ENCODE measurements at regions not wholly inside any gene's neighbourhood (a gene's known extent, or its start where the extent isn't known, plus 50 kb on each side); places are given as distances from the start of the nearest gene placed in this dataset.

GRCh38 chr3:28934126-28934813 is 346.6 kb upstream of the RBMS3 start:
- TF ChIP-seq ZBTB7A (IDR thresholded peaks at IDR 0.05; ENCODE audit: low read depth): no peak
- TF ChIP-seq FOXM1 (IDR thresholded peaks at IDR 0.05; ENCODE audit: borderline replicate concordance, low read depth): no peak
- TF ChIP-seq EP300 (IDR thresholded peaks at IDR 0.05; ENCODE audit: borderline replicate concordance): no peak
- TF ChIP-seq CREB1 (IDR thresholded peaks at IDR 0.05; ENCODE audit: low read depth): no peak
- no peak for TF ChIP-seq USF1 (IDR thresholded peaks at IDR 0.05)
- no peak for TF ChIP-seq MAX (IDR thresholded peaks at IDR 0.05)
- TF ChIP-seq TEAD4 (IDR thresholded peaks at IDR 0.05): no peak
- TF ChIP-seq YY1 (IDR thresholded peaks at IDR 0.05; ENCODE audit: low read depth): no peak
- no peak for TF ChIP-seq CEBPB (IDR thresholded peaks at IDR 0.05)
- TF ChIP-seq TCF12 (IDR thresholded peaks at IDR 0.05; ENCODE audit: low read depth): no peak
- no peak for TF ChIP-seq EGR1 (IDR thresholded peaks at IDR 0.05)
- no peak for TF ChIP-seq NFIC (IDR thresholded peaks at IDR 0.05)
- TF ChIP-seq TAF1 (IDR thresholded peaks at IDR 0.05; ENCODE audit: low read depth): no peak

- no peak for TF ChIP-seq YY1 (IDR thresholded peaks at IDR 0.05; ENCODE audit: low read depth)
- TF ChIP-seq ZBTB7A (IDR thresholded peaks at IDR 0.05; ENCODE audit: low read depth): no peak
- no peak for TF ChIP-seq RAD21 (IDR thresholded peaks at IDR 0.05; ENCODE audit: low read depth)
- no peak for TF ChIP-seq CEBPB (IDR thresholded peaks at IDR 0.05)
- no peak for TF ChIP-seq MAX (IDR thresholded peaks at IDR 0.05)
- no peak for TF ChIP-seq TCF12 (IDR thresholded peaks at IDR 0.05; ENCODE audit: low read depth)
- TF ChIP-seq TEAD4 (IDR thresholded peaks at IDR 0.05): no peak
- no peak for TF ChIP-seq TAF1 (IDR thresholded peaks at IDR 0.05; ENCODE audit: low read depth)
- TF ChIP-seq FOXM1 (IDR thresholded peaks at IDR 0.05; ENCODE audit: borderline replicate concordance, low read depth): no peak
- no peak for TF ChIP-seq EP300 (IDR thresholded peaks at IDR 0.05; ENCODE audit: borderline replicate concordance)
- no peak for TF ChIP-seq EGR1 (IDR thresholded peaks at IDR 0.05)
- TF ChIP-seq USF1 (IDR thresholded peaks at IDR 0.05): no peak
- TF ChIP-seq REST (IDR thresholded peaks at IDR 0.05; ENCODE audit: low read depth): no peak
- no peak for TF ChIP-seq CREB1 (IDR thresholded peaks at IDR 0.05; ENCODE audit: low read depth)
- TF ChIP-seq NFIC (IDR thresholded peaks at IDR 0.05): no peak
Measured at GRCh38 chr3:28935146-28935545, 345.7 kb upstream of the RBMS3 start.

GRCh38 chr3:28936154-28936553 is 344.7 kb upstream of the RBMS3 start:
- TF ChIP-seq EGR1 (IDR thresholded peaks at IDR 0.05): no peak
- TF ChIP-seq EP300 (IDR thresholded peaks at IDR 0.05; ENCODE audit: borderline replicate concordance): no peak
- no peak for TF ChIP-seq YY1 (IDR thresholded peaks at IDR 0.05; ENCODE audit: low read depth)
- TF ChIP-seq RAD21 (IDR thresholded peaks at IDR 0.05; ENCODE audit: low read depth): no peak

- TF ChIP-seq CREB1 (IDR thresholded peaks at IDR 0.05; ENCODE audit: low read depth) (no peak), FOXM1 (IDR thresholded peaks at IDR 0.05; ENCODE audit: borderline replicate concordance, low read depth) (no peak), TCF12 (IDR thresholded peaks at IDR 0.05; ENCODE audit: low read depth) (no peak), RAD21 (IDR thresholded peaks at IDR 0.05; ENCODE audit: low read depth) (no peak), NFIC (IDR thresholded peaks at IDR 0.05) (no peak), MAX (IDR thresholded peaks at IDR 0.05) (no peak), EGR1 (IDR thresholded peaks at IDR 0.05) (no peak), USF1 (IDR thresholded peaks at IDR 0.05) (no peak), REST (IDR thresholded peaks at IDR 0.05; ENCODE audit: low read depth) (no peak), TAF1 (IDR thresholded peaks at IDR 0.05; ENCODE audit: low read depth) (no peak), TEAD4 (IDR thresholded peaks at IDR 0.05) (no peak), YY1 (IDR thresholded peaks at IDR 0.05; ENCODE audit: low read depth) (no peak), ZBTB7A (IDR thresholded peaks at IDR 0.05; ENCODE audit: low read depth) (no peak), CEBPB (IDR thresholded peaks at IDR 0.05) (no peak), EP300 (IDR thresholded peaks at IDR 0.05; ENCODE audit: borderline replicate concordance) (no peak)
Measured at GRCh38 chr3:28940530-28940929, 340.3 kb upstream of the RBMS3 start.

GRCh38 chr3:28940994-28941393 is 339.9 kb upstream of the RBMS3 start:
- TF ChIP-seq EP300 (IDR thresholded peaks at IDR 0.05; ENCODE audit: borderline replicate concordance) (no peak), YY1 (IDR thresholded peaks at IDR 0.05; ENCODE audit: low read depth) (no peak), TEAD4 (IDR thresholded peaks at IDR 0.05) (no peak), ZBTB7A (IDR thresholded peaks at IDR 0.05; ENCODE audit: low read depth) (no peak), CREB1 (IDR thresholded peaks at IDR 0.05; ENCODE audit: low read depth) (no peak), TAF1 (IDR thresholded peaks at IDR 0.05; ENCODE audit: low read depth) (no peak), FOXM1 (IDR thresholded peaks at IDR 0.05; ENCODE audit: borderline replicate concordance, low read depth) (no peak), CEBPB (IDR thresholded peaks at IDR 0.05) (no peak), NFIC (IDR thresholded peaks at IDR 0.05) (no peak), EGR1 (IDR thresholded peaks at IDR 0.05) (no peak), REST (IDR thresholded peaks at IDR 0.05; ENCODE audit: low read depth) (no peak), TCF12 (IDR thresholded peaks at IDR 0.05; ENCODE audit: low read depth) (no peak)
